H1 (cell line): ENCODE measurements at regions not wholly inside any gene's neighbourhood (a gene's known extent, or its start where the extent isn't known, plus 50 kb on each side); places are given as distances from the start of the nearest gene placed in this dataset.

ENCODE experiments used
- CTCF ChIA-PET: fragments of 300-600 bp; sonication (Branson Sonifier 250); formaldehyde crosslinking; loops from one replicate; lab custom pipeline; 2021; ENCODE audit not compliant: partially characterized antibody; lab: Charles Lee
- POLR2A ChIA-PET: fragments of 300-600 bp; sonication (Branson Sonifier 250); formaldehyde crosslinking; loops from one replicate; lab custom pipeline; 2021; ENCODE audit warnings: inconsistent platforms; ENCODE audit not compliant: partially characterized antibody; lab: Charles Lee
- DNase-seq, 2 experiments: peaks; one replicate each; pipeline versions ENCODE4 v3.0.0 to v3.0.0-alpha.2; 2010 to 2022; ENCODE audit warnings: low spot score in 2 of 2, low read depth in 1 of 2, mixed read lengths in 1 of 2
- FAIRE-seq: peaks from 2 replicates; lab custom pipeline; 2011; peaks lifted over from hg19 to GRCh38; lab: Jason Lieb, UNC
- H2AFZ ChIP-seq: 2 replicates; pipeline ENCODE4 v1.8.1; 2012; ENCODE audit warnings: low read length, inconsistent platforms
- H2AK5ac ChIP-seq: 2 replicates; pipeline ENCODE4 v1.6.1; 2013; ENCODE audit warnings: low read depth, low read length
- H2BK120ac ChIP-seq: replicated peaks from 2 replicates; pipeline ENCODE3; 2013; ENCODE audit warnings: low read depth, low read length, inconsistent platforms
- H2BK12ac ChIP-seq: 2 replicates; pipeline ENCODE4 v1.6.1; 2013; ENCODE audit warnings: low read depth, low read length
- H2BK15ac ChIP-seq: 2 replicates; pipeline ENCODE4 v1.6.1; 2013; ENCODE audit warnings: low read length
- H2BK20ac ChIP-seq: 2 replicates; pipeline ENCODE4 v1.6.1; 2013; ENCODE audit warnings: low read length
- H2BK5ac ChIP-seq: 2 replicates; pipeline ENCODE4 v1.6.1; 2013; ENCODE audit warnings: low read depth, low read length
- H3K14ac ChIP-seq: 2 replicates; pipeline ENCODE4 v1.6.1; 2013; ENCODE audit warnings: inconsistent platforms; ENCODE audit not compliant: insufficient read length
- H3K18ac ChIP-seq: 2 replicates; pipeline ENCODE4 v1.6.1; 2013; ENCODE audit warnings: low read length; ENCODE audit errors: extremely low read depth
- H3K23ac ChIP-seq: 2 replicates; pipeline ENCODE4 v1.6.1; 2013; ENCODE audit warnings: inconsistent platforms; ENCODE audit not compliant: insufficient read length
- H3K23me2 ChIP-seq: 2 replicates; pipeline ENCODE4 v1.6.1; 2013; ENCODE audit warnings: low read depth, low read length
- H3K27ac ChIP-seq: 2 replicates; pipeline ENCODE4 v1.6.1; 2011; ENCODE audit warnings: low read depth, low read length, inconsistent platforms
- H3K27me3 ChIP-seq, 4 experiments: replicated peaks in 1 of 4; 1 replicate in 1 of 4; 2 replicates in 3 of 4; pipeline versions ENCODE4 v1.6.1 to v1.8.1; 2011 to 2013; ENCODE audit warnings: low read length in 3 of 4, mild to moderate bottlenecking in 3 of 4, inconsistent platforms in 2 of 4, mixed read lengths in 2 of 4, moderate library complexity in 1 of 4; ENCODE audit not compliant: control insufficient read depth in 3 of 4, insufficient read depth in 3 of 4; ENCODE audit errors: extremely low read depth in 1 of 4
- H3K36me3 ChIP-seq, 4 experiments: 2 replicates each; pipeline versions ENCODE4 v1.6.1 to v1.8.1; 2011 to 2013; ENCODE audit warnings: mild to moderate bottlenecking in 4 of 4, low read length in 3 of 4, moderate library complexity in 2 of 4, control low read depth in 1 of 4, inconsistent platforms in 1 of 4; ENCODE audit not compliant: insufficient read depth in 4 of 4, control insufficient read depth in 2 of 4
- H3K4ac ChIP-seq: replicated peaks from 2 replicates; pipeline ENCODE3; 2013; ENCODE audit warnings: low read length, low read depth, mixed read lengths, inconsistent platforms; ENCODE audit not compliant: insufficient read length
- H3K4me1 ChIP-seq, 4 experiments: replicated peaks in 1 of 4; 1 replicate in 1 of 4; 2 replicates in 3 of 4; pipeline versions ENCODE4 v1.6.1 to v1.8.1; 2011 to 2013; ENCODE audit warnings: low read length in 3 of 4, inconsistent platforms in 2 of 4, mixed read lengths in 1 of 4; ENCODE audit not compliant: insufficient read depth in 4 of 4, control insufficient read depth in 3 of 4
- H3K4me2 ChIP-seq, 2 experiments: 2 replicates each; pipeline versions ENCODE4 v1.6.1 to v1.8.1; 2011 to 2013; ENCODE audit warnings: low read depth in 2 of 2, low read length in 2 of 2, control low read depth in 1 of 2, inconsistent platforms in 1 of 2, mild to moderate bottlenecking in 1 of 2; ENCODE audit not compliant: insufficient read depth in 1 of 2
- H3K4me3 ChIP-seq, 4 experiments: fragments of 200-600, 300-600 bp in 1 of 4; sonication (generic), shearing (Covaris generic), sonication (Bioruptor Twin) in 1 of 4; 2 replicates each; pipeline versions ENCODE4 v1.5.1 to v1.8.1; 2011 to 2016; ENCODE audit warnings: low read length in 4 of 4, low read depth in 3 of 4, control low read depth in 2 of 4, inconsistent platforms in 2 of 4, mild to moderate bottlenecking in 2 of 4, mixed read lengths in 1 of 4, moderate library complexity in 1 of 4; ENCODE audit not compliant: insufficient read depth in 2 of 4; ENCODE audit errors: extremely low read depth in 1 of 4
- H3K56ac ChIP-seq: replicated peaks from 2 replicates; pipeline ENCODE3; 2013; ENCODE audit warnings: low read depth, mild to moderate bottlenecking, mixed read lengths, low read length, inconsistent platforms; ENCODE audit not compliant: insufficient read length
- H3K79me1 ChIP-seq: 2 replicates; pipeline ENCODE4 v1.6.1; 2013; ENCODE audit warnings: low read depth, low read length, control low read depth
- H3K79me2 ChIP-seq, 2 experiments: 2 replicates each; pipeline versions ENCODE4 v1.6.1 to v1.8.1; 2012 to 2013; ENCODE audit warnings: low read length in 2 of 2, mild to moderate bottlenecking in 2 of 2, inconsistent platforms in 1 of 2; ENCODE audit not compliant: insufficient read depth in 2 of 2, control insufficient read depth in 1 of 2
- H3K9ac ChIP-seq, 4 experiments: replicated peaks in 1 of 4; 1 replicate in 1 of 4; 2 replicates in 3 of 4; pipeline versions ENCODE4 v1.6.1 to v1.8.1; 2011 to 2013; ENCODE audit warnings: low read depth in 3 of 4, low read length in 3 of 4, control low read depth in 2 of 4, mild to moderate bottlenecking in 2 of 4, moderate library complexity in 2 of 4, inconsistent platforms in 1 of 4; ENCODE audit errors: extremely low read depth in 1 of 4
- H3K9me3 ChIP-seq, 2 experiments: 2 replicates each; pipeline versions ENCODE4 v1.6.1 to v1.8.1; 2012 to 2013; ENCODE audit warnings: mild to moderate bottlenecking in 2 of 2, moderate library complexity in 2 of 2, control low read depth in 1 of 2, inconsistent platforms in 1 of 2, low read depth in 1 of 2, low read length in 1 of 2, mixed read lengths in 1 of 2; ENCODE audit not compliant: insufficient read depth in 2 of 2
- H4K20me1 ChIP-seq, 2 experiments: replicated peaks in 1 of 2; 2 replicates each; pipeline versions ENCODE3 to v1.8.1; 2011 to 2013; ENCODE audit warnings: inconsistent platforms in 2 of 2, low read length in 2 of 2, mild to moderate bottlenecking in 1 of 2; ENCODE audit not compliant: insufficient read depth in 2 of 2, control insufficient read depth in 1 of 2
- H4K5ac ChIP-seq: 2 replicates; pipeline ENCODE4 v1.6.1; 2013; ENCODE audit warnings: low read length, low read depth, mixed read lengths, inconsistent platforms; ENCODE audit not compliant: insufficient read length
- H4K8ac ChIP-seq: 2 replicates; pipeline ENCODE4 v1.8.0; 2013; ENCODE audit warnings: mild to moderate bottlenecking, moderate library complexity, low read length, inconsistent platforms; ENCODE audit not compliant: insufficient read depth; ENCODE audit errors: extremely low read depth
- H4K91ac ChIP-seq: replicated peaks from 2 replicates; pipeline ENCODE3; 2013; ENCODE audit warnings: low read length, mixed read lengths, inconsistent platforms; ENCODE audit not compliant: insufficient read length
- BACH1 ChIP-seq: IDR thresholded peaks from 2 replicates; pipeline ENCODE4 v1.6.1; 2012; ENCODE audit warnings: low read length, improper control_type of control experiment
- NANOG ChIP-seq: IDR thresholded peaks from 2 replicates; pipeline ENCODE4 v1.6.1; 2011; ENCODE audit warnings: low read length, low read depth, mild to moderate bottlenecking, inconsistent platforms; ENCODE audit not compliant: insufficient read depth, poor library complexity, severe bottlenecking
- PHF8 ChIP-seq: fragments of 200-600 bp; sonication (generic); conservative IDR thresholded peaks from 2 replicates; pipeline ENCODE4 v1.7.1; 2012; ENCODE audit warnings: low read depth, mild to moderate bottlenecking, inconsistent platforms, low read length, moderate library complexity
- RFX5 ChIP-seq: IDR thresholded peaks from 2 replicates; pipeline ENCODE4 v1.6.1; 2011; ENCODE audit warnings: low read depth, low read length, improper control_type of control experiment, borderline replicate concordance
- RNF2 ChIP-seq: fragments of 200-900, 300-1000 bp; sonication (generic); IDR thresholded peaks from 2 replicates; pipeline ENCODE4 v1.7.1; 2016; ENCODE audit warnings: borderline replicate concordance, low read depth, mild to moderate bottlenecking, antibody characterized with exemption, low read length; ENCODE audit not compliant: poor library complexity, severe bottlenecking; ENCODE audit errors: missing control alignments
- SRF ChIP-seq: IDR thresholded peaks from 2 replicates; pipeline ENCODE4 v1.6.1; 2011; ENCODE audit warnings: mild to moderate bottlenecking, low read depth, low read length, moderate library complexity
- WGBS, 2 experiments: shearing (Covaris generic) in 1 of 2; methylation state at CpG; one replicate each; pipeline versions ENCODE4 v1.1.6 to v1.1.7; 2013 to 2015; ENCODE audit warnings: low lambda C conversion rate in 2 of 2, mixed read lengths in 2 of 2, inconsistent platforms in 1 of 2, low coverage in 1 of 2, missing lambda C conversion rate in 1 of 2; ENCODE audit not compliant: insufficient replicate concordance in 2 of 2, insufficient coverage in 1 of 2, insufficient read length in 1 of 2; ENCODE audit errors: extremely low coverage in 1 of 2, missing lambda C conversion rate in 1 of 2; 5-methylcytosine and 5-hydroxymethylcytosine counted together

GRCh38 chr10:30184397-30185033, 125.1 kb upstream of the JCAD start:
- no peak overlapping the region for H2BK15ac ChIP-seq
- no peak overlapping the region for H3K56ac ChIP-seq
- H2BK20ac ChIP-seq = no peak overlapping the region
- ChIA-PET CTCF (interaction anchor here (1.2 kb wide), 1 partner anchor 183 kb away, joined by 3 read pairs; no protein-coding TSS in a partner anchor), POLR2A (no interaction called here)
- DNase-seq (no peak), FAIRE-seq (no peak)
- no peaks in the 10 kb centered on the region for H4K20me1 ChIP-seq
- H3K4ac ChIP-seq = no peak overlapping the region
- no peak overlapping the region for H3K27ac ChIP-seq
- H3K36me3 ChIP-seq = no peaks in the 10 kb centered on the region
- H3K14ac ChIP-seq = no peak overlapping the region
- no peaks in the 10 kb centered on the region for H3K4me1 ChIP-seq
- H3K27me3 ChIP-seq = no peaks in the 10 kb centered on the region
- no peak for TF ChIP-seq BACH1
- no peak for TF ChIP-seq NANOG
- no peak for TF ChIP-seq RNF2
- no peak for TF ChIP-seq RFX5
- no peak for TF ChIP-seq SRF
- TF ChIP-seq PHF8 = no peak
- H3K4me3 ChIP-seq = no peak overlapping the region
- no peaks in the 10 kb centered on the region for H3K79me2 ChIP-seq
- H4K91ac ChIP-seq = no peak overlapping the region
- no peak overlapping the region for H3K9ac ChIP-seq
- no peak overlapping the region for H3K23ac ChIP-seq
- no peaks in the 10 kb centered on the region for H3K9me3 ChIP-seq
- no peak overlapping the region for H2AFZ ChIP-seq
- H3K4me2 ChIP-seq = no peak overlapping the region
- no peak overlapping the region for H2BK120ac ChIP-seq
- no peak overlapping the region for H3K18ac ChIP-seq
- H3K23me2 ChIP-seq = no peaks in the 10 kb centered on the region
- H4K8ac ChIP-seq = no peak overlapping the region
- H4K5ac ChIP-seq = no peak overlapping the region
- WGBS, 2 experiments = 94% methylated on average over 7 of the region's 7 CpGs; no CpG with 5 or more reads in 1 of the 2 experiments
- H3K79me1 ChIP-seq = no peaks in the 10 kb centered on the region
- H2BK12ac ChIP-seq = no peak overlapping the region
- H2BK5ac ChIP-seq = no peak overlapping the region
- H2AK5ac ChIP-seq = no peak overlapping the region
